Lung (tissue), 9 donors: ENCODE measurements at regions not wholly inside any gene's neighbourhood (a gene's known extent, or its start where the extent isn't known, plus 50 kb on each side); places are given as distances from the start of the nearest gene placed in this dataset.
"Not testable (repeated sequence)": the region's sequence is repeated elsewhere in the genome, so short reads cannot be mapped to it uniquely, and the experiment has no call there.

Experiments
- ATAC-seq: fragments of 200-7000 bp; cut with Tn5 transposase; one replicate; pipeline ENCODE4 v1.9.1; 2020; ENCODE audit warnings: moderate number of reproducible peaks; ENCODE audit not compliant: insufficient read depth, low FRiP score
- DNase-seq, 3 donors: peaks; one replicate each; pipeline ENCODE4 v3.0.0-alpha.2; 2013 to 2017
- H3K27ac ChIP-seq, 2 donors: one replicate each; pipeline ENCODE4 v1.5.1; 2013; ENCODE audit warnings: mild to moderate bottlenecking in 2 of 2, moderate library complexity in 2 of 2, control low read depth in 1 of 2, inconsistent platforms in 1 of 2, low read depth in 1 of 2, low read length in 1 of 2
- H3K27me3 ChIP-seq, 3 donors: one replicate each; pipeline ENCODE4 v1.5.1; 2013; ENCODE audit warnings: low read length in 2 of 3; ENCODE audit not compliant: control insufficient read depth in 3 of 3, insufficient read depth in 3 of 3
- H3K36me3 ChIP-seq, 4 donors: one replicate each; pipeline ENCODE4 v1.5.1; 2013; ENCODE audit warnings: low read length in 4 of 4, mild to moderate bottlenecking in 1 of 4, moderate library complexity in 1 of 4; ENCODE audit not compliant: control insufficient read depth in 4 of 4, insufficient read depth in 4 of 4
- H3K4me1 ChIP-seq, 5 donors: one replicate each; pipeline ENCODE4 v1.5.1; 2013; ENCODE audit warnings: low read length in 5 of 5, mild to moderate bottlenecking in 2 of 5, moderate library complexity in 1 of 5; ENCODE audit not compliant: control insufficient read depth in 5 of 5, insufficient read depth in 5 of 5
- H3K4me3 ChIP-seq: one replicate; pipeline ENCODE4 v1.5.1; 2013; ENCODE audit warnings: mild to moderate bottlenecking, control low read depth, moderate library complexity
- H3K9ac ChIP-seq, 2 donors: one replicate each; pipeline ENCODE4 v1.5.1; 2013; ENCODE audit warnings: low read length in 2 of 2, control low read depth in 1 of 2; ENCODE audit not compliant: insufficient read depth in 1 of 2
- H3K9me3 ChIP-seq, 4 donors: one replicate each; pipeline ENCODE4 v1.5.1; 2013; ENCODE audit warnings: low read length in 3 of 4, mild to moderate bottlenecking in 1 of 4, moderate library complexity in 1 of 4; ENCODE audit not compliant: control insufficient read depth in 4 of 4, insufficient read depth in 3 of 4
- WGBS, 2 donors: extraction: QIAGEN DNeasy Blood & Tissue Kit; methylation state at CpG; one replicate each; pipeline ENCODE4 v1.1.7; 2013; 5-methylcytosine and 5-hydroxymethylcytosine counted together
- donor health status: Bipolar disorder and iron deficiency.
- donor health status: healthy.
- donor health status: DM: yes; HTN: yes; CAD: no.

DNA sequence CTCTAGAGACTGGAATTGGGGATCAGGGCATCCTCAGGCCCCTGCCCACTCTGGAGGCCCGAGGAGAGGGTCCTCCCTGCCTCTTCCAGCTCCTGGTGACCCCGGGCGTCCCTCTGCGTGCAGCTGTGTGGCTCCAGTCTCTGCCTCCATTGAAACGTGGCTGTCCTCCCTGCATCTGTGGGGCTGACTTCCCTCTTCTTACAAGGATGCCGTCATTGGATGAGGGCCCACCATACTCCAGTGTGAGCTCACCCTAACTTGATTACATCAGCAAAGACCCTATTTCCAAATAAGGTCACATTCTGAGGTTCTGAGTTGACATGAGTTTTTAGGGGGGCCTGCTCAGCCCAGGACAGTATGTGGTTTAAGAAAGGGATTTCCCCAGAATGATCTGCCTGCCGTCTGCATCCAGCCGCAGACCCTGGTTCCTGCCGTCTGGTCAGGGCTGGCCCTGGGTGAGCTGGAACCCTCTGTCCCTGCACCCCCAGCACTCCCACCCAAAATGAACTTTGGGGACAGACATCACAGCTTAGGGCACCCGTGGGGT, 4437.7 kb upstream of the TPTE start:
- not testable (repeated sequence) for H3K9ac ChIP-seq, H3K27me3 ChIP-seq, DNase-seq, H3K36me3 ChIP-seq, H3K9me3 ChIP-seq, H3K4me1 ChIP-seq, H3K27ac ChIP-seq, H3K4me3 ChIP-seq, ATAC-seq
- WGBS, 2 donors = no CpG with 5 or more reads among the region's 10 CpGs

DNA sequence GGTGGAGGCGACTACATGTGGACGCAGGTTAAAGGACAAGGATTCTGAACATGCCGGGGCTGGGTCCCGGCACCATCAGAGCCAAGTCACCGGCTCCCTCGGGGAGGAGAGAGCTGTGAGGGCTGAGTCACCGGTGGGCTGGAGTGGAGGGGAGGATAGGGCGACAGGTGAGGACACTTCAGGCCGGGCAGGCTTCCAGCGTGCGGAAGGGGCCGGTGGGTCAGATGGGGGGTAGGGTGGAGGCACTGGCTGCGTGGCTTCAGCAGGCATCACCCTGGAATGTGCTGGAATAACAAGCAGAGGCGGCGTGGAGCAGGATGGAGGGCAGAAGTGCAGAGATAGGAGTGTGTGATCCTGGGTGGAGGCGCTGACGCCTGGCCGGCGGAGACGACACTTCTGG, 4435.3 kb upstream of the TPTE start:
- H3K27ac ChIP-seq, ATAC-seq, H3K9ac ChIP-seq, H3K4me1 ChIP-seq, DNase-seq, H3K4me3 ChIP-seq, H3K9me3 ChIP-seq, H3K27me3 ChIP-seq, H3K36me3 ChIP-seq: not testable (repeated sequence)
- 78% methylated on average over 5 of the region's 20 CpGs; no CpG with 5 or more reads in 1 of the 2 donors for WGBS, 2 donors

DNA sequence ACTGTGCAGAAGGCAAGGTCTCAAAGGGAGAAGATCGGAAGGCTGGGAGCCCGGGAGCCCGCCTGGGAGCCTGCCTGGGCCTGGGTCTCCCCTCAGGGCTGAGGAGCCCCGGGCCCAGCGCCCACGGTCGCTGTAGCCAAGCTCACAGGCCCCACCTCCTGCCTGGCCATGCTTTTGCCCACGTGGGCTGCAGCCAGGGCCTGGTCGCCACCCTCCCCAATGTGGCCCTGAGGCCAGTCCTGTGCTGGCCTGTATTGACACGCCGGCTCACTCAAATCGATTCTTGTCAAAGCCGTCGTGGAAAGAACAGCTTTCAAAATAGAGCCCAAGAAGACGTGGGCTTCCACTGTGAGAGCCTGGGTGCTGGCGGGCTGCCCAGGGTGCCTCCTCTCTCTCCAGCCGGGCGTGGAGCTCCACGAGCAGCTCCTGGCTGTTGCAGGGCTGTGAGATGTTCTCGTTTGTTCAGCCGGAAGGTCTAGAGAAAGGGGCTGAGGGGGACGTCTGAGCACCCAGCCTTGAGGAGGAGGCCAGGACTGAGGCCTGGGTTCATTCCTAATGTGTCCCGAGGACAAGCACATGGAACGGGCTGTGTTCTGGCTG, 4433.7 kb upstream of the TPTE start:
- not testable (repeated sequence) for H3K27ac ChIP-seq, H3K4me1 ChIP-seq, ATAC-seq, H3K27me3 ChIP-seq, DNase-seq, H3K36me3 ChIP-seq, H3K9me3 ChIP-seq, H3K4me3 ChIP-seq, H3K9ac ChIP-seq
- no CpG with 5 or more reads among the region's 24 CpGs for WGBS, 2 donors

DNA sequence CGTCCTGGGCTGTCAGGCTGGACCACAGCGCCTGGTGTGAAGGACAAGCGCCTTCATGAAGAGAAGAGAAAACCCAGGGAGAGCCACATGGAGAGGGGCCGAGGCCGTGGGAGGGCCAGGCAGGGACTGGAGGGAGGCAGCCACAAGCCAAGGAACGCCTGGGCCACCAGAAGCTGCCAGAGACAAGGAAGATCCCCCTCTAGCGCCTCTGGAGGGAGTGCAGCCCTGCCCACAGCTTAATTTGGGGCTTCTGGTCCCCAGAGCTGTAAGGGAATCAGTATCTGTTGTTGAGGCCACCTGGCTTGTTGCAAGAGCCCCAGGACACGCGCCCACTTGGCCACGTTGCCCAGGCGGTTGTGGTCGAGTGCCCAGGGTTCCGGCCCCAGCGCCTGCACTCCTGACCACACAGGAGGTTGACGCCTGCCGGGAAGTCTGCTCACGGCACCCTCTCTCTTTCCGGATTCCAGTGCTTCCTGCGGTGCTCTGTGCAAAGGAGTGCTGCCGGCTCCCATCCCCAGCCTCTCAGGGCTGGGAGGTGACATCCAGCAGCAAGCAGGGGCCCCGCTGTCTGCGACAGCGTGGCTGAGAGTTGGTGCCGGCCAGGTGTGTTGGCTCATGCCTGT, 4431.0 kb upstream of the TPTE start:
- not testable (repeated sequence) for H3K4me3 ChIP-seq, H3K9me3 ChIP-seq, H3K4me1 ChIP-seq, H3K27ac ChIP-seq, H3K27me3 ChIP-seq, DNase-seq, H3K36me3 ChIP-seq, H3K9ac ChIP-seq
- ATAC-seq = peak; percentile 53
- WGBS, 2 donors = no CpG with 5 or more reads among the region's 24 CpGs

DNA sequence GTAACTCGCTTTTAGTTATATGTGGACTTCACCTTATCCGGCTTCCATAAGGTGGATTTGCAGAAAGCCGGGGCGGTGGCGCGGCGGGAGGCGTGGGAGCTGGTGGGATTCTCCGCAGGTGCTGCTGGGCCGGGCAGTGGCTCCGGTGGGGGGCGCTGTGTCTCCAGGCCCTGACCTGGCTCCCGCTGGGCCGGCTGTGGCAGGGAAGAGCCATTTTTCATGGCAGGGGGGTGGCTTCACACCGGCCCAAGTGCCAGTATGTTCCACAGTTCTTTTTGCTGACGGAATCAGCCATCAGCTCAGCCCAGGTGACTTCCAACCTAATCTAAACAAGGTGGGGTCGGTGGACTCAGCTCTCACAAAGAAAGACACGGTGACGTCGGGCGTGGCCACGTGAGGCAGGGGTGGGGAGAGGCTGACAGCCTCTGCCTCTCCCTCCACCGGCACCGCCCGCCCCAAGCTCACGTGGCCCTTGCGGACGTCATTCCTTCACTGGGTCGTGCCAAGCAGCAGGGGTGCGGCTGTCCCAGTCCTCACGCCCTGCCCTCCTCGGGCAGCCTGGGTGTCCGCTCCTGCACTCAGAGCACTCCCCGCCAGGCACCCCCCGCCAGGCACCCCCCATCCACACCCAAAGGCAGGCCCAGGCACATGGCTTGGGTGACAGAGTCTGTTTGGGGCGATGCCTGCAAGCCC, 4429.9 kb upstream of the TPTE start:
- not testable (repeated sequence) for H3K9ac ChIP-seq, H3K4me3 ChIP-seq, H3K27ac ChIP-seq, H3K27me3 ChIP-seq, H3K9me3 ChIP-seq, H3K36me3 ChIP-seq, DNase-seq, H3K4me1 ChIP-seq, ATAC-seq
- no CpG with 5 or more reads among the region's 36 CpGs for WGBS, 2 donors

DNA sequence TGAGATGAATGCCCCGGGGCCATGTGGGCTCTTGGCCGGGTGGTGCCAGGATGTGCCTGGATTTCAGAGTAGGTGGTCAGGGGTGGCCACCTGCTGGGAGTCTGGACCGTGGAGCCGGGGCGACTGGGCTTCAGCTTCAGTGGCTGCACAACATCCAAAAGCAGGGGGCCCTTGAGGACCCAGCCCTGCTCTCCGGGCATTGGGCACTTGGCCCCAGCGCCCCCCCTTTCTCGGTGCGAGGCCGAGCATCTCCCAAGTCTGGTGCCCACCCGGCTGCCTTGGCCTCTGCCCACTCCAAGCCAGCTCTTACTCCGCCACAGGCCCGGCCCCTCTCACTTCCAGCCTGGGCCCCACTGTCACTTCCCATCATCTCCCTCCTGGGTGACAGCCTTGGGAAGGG, 4429.0 kb upstream of the TPTE start:
- ATAC-seq, H3K4me1 ChIP-seq, H3K9ac ChIP-seq, H3K27me3 ChIP-seq, H3K27ac ChIP-seq, H3K9me3 ChIP-seq, H3K36me3 ChIP-seq, DNase-seq, H3K4me3 ChIP-seq: not testable (repeated sequence)
- no CpG with 5 or more reads among the region's 13 CpGs for WGBS, 2 donors

DNA sequence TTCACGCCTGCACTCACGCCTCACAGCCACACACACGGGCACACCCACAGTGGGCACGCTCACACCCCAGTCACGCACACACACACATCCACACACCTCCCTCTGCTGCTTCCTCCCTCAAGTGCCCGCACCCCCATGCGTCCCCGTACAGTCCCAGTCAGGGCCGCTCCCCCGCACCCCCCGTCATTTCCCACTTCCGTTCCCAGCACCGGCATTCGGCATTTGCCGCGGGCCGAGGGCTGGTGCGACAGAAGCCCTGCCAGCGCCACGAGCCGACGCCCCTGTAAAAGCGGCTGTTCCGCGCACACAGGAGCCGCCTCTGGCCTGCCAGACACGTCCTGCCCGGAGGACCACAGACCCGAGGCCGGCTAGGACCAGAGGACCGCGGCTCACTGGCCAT, 4428.0 kb upstream of the TPTE start:
- WGBS, 2 donors = 28% methylated on average over 4 of the region's 32 CpGs; no CpG with 5 or more reads in 1 of the 2 donors
- peak; percentile 20 for ATAC-seq
- H3K4me3 ChIP-seq, DNase-seq, H3K36me3 ChIP-seq, H3K9me3 ChIP-seq, H3K27me3 ChIP-seq, H3K27ac ChIP-seq, H3K4me1 ChIP-seq, H3K9ac ChIP-seq: not testable (repeated sequence)

DNA sequence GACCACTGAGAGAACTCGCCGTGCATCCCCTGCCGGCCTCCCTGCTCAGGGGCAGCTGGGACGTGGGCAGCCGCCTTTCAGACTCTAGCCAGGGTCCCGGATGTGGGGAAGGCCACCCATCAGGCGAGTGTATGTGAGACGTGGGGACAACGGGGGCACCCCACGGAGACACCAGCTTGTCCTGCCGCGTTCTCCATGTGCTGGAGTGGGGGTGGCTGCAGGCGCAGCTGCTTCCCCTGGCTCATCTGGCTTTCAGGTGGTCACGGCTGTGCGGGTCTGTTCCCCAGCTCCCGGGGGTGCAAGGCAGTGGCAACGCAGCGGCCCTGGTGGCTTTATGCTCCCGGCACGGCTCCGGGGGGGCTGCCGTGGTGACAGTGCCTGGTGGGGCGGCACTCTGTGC, 4427.5 kb upstream of the TPTE start:
- H3K9ac ChIP-seq = not testable (repeated sequence)
- WGBS, 2 donors = no CpG with 5 or more reads among the region's 23 CpGs

More for the DNA sequence above, 4427.5 kb upstream of the TPTE start:
- H3K4me3 ChIP-seq, H3K27ac ChIP-seq, H3K4me1 ChIP-seq, H3K36me3 ChIP-seq, H3K27me3 ChIP-seq, DNase-seq, H3K9me3 ChIP-seq, ATAC-seq: not testable (repeated sequence)
